OCI-LY7 (cell line): ENCODE measurements at regions not wholly inside any gene's neighbourhood (a gene's known extent, or its start where the extent isn't known, plus 50 kb on each side); places are given as distances from the start of the nearest gene placed in this dataset.

Source experiments
- BruUV-seq: library from RNA; stranded (reverse); fragments of 400-500 nt; replicated peaks from 2 replicates; lab custom pipeline; 2021; lab: Mats Ljungman, UMichigan
- CTCF ChIA-PET: fragments of 300-600 bp; sonication (Branson Sonifier 250); formaldehyde crosslinking; loops from one replicate; lab custom pipeline; 2022; ENCODE audit warnings: antibody characterized with exemption; ENCODE audit not compliant: unreplicated experiment; lab: Charles Lee
- POLR2A ChIA-PET: fragments of 300-600 bp; sonication (Branson Sonifier 250); formaldehyde crosslinking; loops from one replicate; lab custom pipeline; 2022; ENCODE audit warnings: antibody characterized with exemption; lab: Charles Lee
- DNase-seq: peaks from one replicate; pipeline ENCODE4 v3.0.0-alpha.2; 2015; ENCODE audit warnings: low spot score
- H2AFZ ChIP-seq: fragments of 200-600 bp; sonication (generic), shearing (Covaris generic); 2 replicates; pipeline ENCODE4 v1.6.1; 2014; ENCODE audit warnings: mild to moderate bottlenecking, antibody characterized with exemption, low read length, moderate library complexity
- H3K27ac ChIP-seq: fragments of 200-600 bp; sonication (generic); 2 replicates; pipeline ENCODE4 v1.5.1; 2014; ENCODE audit warnings: mixed run types, low read depth, mild to moderate bottlenecking, moderate library complexity, low read length, inconsistent platforms; ENCODE audit not compliant: poor library complexity, severe bottlenecking
- H3K36me3 ChIP-seq: fragments of 200-600 bp; sonication (generic); 2 replicates; pipeline ENCODE4 v1.6.1; 2014; ENCODE audit warnings: mild to moderate bottlenecking, antibody characterized with exemption, low read length, moderate library complexity, mixed read lengths; ENCODE audit not compliant: insufficient read depth
- H3K4me1 ChIP-seq: fragments of 200-600 bp; sonication (generic); 2 replicates; pipeline ENCODE4 v1.5.1; 2014; ENCODE audit warnings: mild to moderate bottlenecking, low read length; ENCODE audit not compliant: insufficient read depth, poor library complexity, severe bottlenecking
- H3K4me2 ChIP-seq: fragments of 200-600 bp; sonication (generic); 2 replicates; pipeline ENCODE4 v1.6.1; 2014; ENCODE audit warnings: mild to moderate bottlenecking, low read length
- H3K4me3 ChIP-seq: fragments of 200-600 bp; sonication (generic); 2 replicates; pipeline ENCODE4 v1.5.1; 2014; ENCODE audit warnings: mild to moderate bottlenecking, low read depth, low read length; ENCODE audit not compliant: poor library complexity, severe bottlenecking
- H3K79me2 ChIP-seq: fragments of 200-600 bp; sonication (generic); 2 replicates; pipeline ENCODE4 v1.6.1; 2016; ENCODE audit warnings: low read depth, mild to moderate bottlenecking, low read length, moderate library complexity, mixed read lengths; ENCODE audit not compliant: insufficient read depth
- H3K9me2 ChIP-seq: fragments of 200-600 bp; sonication (generic); 2 replicates; pipeline ENCODE4 v1.6.1; 2016; ENCODE audit warnings: mild to moderate bottlenecking, low read length, mixed read lengths; ENCODE audit not compliant: insufficient read depth
- H3K9me3 ChIP-seq: fragments of 200-600 bp; sonication (generic); 2 replicates; pipeline ENCODE4 v1.6.1; 2014; ENCODE audit warnings: mild to moderate bottlenecking, mixed run types, low read length, mixed read lengths
- H4K20me1 ChIP-seq: fragments of 200-600 bp; sonication (generic); 2 replicates; pipeline ENCODE4 v1.6.1; 2014; ENCODE audit warnings: mild to moderate bottlenecking, antibody characterized with exemption, low read length, moderate library complexity, mixed read lengths; ENCODE audit not compliant: insufficient read depth
- EZH2phosphoT487 ChIP-seq: fragments of 200-600 bp; sonication (generic); IDR thresholded peaks from 2 replicates; pipeline ENCODE4 v1.6.1; 2018; ENCODE audit warnings: low read depth, borderline replicate concordance, mild to moderate bottlenecking, mixed run types, antibody characterized with exemption, low read length, moderate library complexity, mixed read lengths
- intact Hi-C: fragments of 100-400 bp; cut with micrococcal nuclease; formaldehyde crosslinking; loops from one replicate; pipeline ENCODE4 v1.10.0; 2022; ENCODE audit not compliant: unreplicated experiment
- TF ChIP-seq, protein P1 (sequence below): fragments of 200-600 bp; sonication (generic); conservative IDR thresholded peaks from 2 replicates; pipeline ENCODE4 v1.5.1; 2014; ENCODE audit warnings: mild to moderate bottlenecking, antibody characterized with exemption, low read length, moderate library complexity, mixed read lengths

DNA sequence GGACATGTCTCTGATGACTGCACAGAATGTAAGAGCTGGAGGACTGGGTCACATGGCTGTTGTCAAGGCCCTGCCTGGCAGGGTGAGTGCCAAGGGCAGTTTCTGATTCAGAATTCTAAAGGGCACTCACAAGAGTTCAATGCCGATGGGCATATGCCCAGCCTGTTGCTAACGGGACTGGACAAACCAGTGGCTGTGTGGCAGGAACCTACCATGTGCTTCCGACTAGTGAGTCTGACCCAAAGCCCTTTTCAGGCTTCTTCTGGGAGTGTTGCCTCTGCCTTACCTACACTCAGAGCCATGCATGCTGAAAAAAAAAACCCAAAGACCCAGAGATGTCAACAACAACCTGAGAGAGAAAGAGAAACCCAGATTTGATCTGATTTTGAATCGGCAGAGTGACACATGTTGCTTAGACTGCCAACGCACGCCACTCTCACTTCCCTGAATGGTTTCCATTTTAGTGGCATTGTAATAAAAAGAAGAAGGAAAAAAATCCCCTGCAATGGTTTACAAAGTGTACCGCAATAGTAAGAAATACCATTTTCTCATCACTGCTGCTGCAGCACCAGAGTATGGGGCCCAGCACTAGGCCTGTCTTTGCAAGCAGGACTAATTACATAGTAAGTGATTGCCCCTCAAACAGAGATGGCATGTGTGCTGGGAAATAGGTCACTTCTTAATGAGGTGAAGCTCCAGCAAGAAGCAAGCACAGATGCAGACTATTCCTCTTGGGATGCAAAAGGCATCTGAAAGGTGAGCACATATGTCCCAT is 194.3 kb downstream of the PALM2AKAP2 start:
- BruUV-seq = no TSS peak
- peak overlapping the region; percentile 98 for H3K27ac ChIP-seq
- POLR2A ChIA-PET = interaction anchor here (0.5 to 0.9 kb wide), 5 partner anchors 22 to 173 kb away, joined by 3 read pairs; no protein-coding TSS in a partner anchor
- DNase-seq = peak; percentile 74
- peak overlapping the region; percentile 4 for H3K4me3 ChIP-seq
- peak overlapping the region; percentile 72 for H3K4me2 ChIP-seq
- H3K79me2 ChIP-seq = no peaks in the 10 kb centered on the region
- H3K36me3 ChIP-seq = no peaks in the 10 kb centered on the region
- no peaks in the 10 kb centered on the region for H3K9me3 ChIP-seq
- no peak for TF ChIP-seq EZH2phosphoT487
- CTCF ChIA-PET = interaction anchor here (1.5 kb wide), 2 partner anchors 8 to 168 kb away, joined by 3 to 6 read pairs; no protein-coding TSS in a partner anchor
- peak overlapping the region; percentile 94 for H2AFZ ChIP-seq
- no peaks in the 10 kb centered on the region for H3K9me2 ChIP-seq
- H4K20me1 ChIP-seq = no peaks in the 10 kb centered on the region
- intact Hi-C loops = no loop called here
- peaks cover 90% of the 10 kb centered on the region for H3K4me1 ChIP-seq

DNA sequence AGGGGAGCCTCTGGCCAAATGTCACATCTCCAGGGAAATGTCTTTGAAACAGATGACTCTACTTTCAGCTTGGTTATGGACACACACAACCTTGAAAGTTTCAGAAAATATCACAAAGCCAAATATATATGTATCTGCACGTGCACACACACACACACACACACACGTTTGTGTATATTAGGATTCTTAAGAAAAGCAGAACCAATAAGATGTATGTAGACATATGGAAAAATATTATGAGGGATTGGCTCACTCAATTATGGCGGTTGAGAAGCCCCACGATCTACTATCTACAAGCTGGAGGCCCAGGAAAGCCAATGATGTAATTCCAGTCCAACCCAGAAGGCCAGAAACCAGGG is 194.9 kb downstream of the PALM2AKAP2 start:
- H3K4me3 ChIP-seq = no peak overlapping the region
- BruUV-seq = no TSS peak
- intact Hi-C loops = no loop called here
- H3K9me2 ChIP-seq = no peaks in the 10 kb centered on the region
- CTCF ChIA-PET = interaction anchor here (1.5 kb wide), 2 partner anchors 9 to 168 kb away, joined by 3 to 6 read pairs; no protein-coding TSS in a partner anchor
- no peak for TF ChIP-seq EZH2phosphoT487
- TF ChIP-seq, protein P1, sequence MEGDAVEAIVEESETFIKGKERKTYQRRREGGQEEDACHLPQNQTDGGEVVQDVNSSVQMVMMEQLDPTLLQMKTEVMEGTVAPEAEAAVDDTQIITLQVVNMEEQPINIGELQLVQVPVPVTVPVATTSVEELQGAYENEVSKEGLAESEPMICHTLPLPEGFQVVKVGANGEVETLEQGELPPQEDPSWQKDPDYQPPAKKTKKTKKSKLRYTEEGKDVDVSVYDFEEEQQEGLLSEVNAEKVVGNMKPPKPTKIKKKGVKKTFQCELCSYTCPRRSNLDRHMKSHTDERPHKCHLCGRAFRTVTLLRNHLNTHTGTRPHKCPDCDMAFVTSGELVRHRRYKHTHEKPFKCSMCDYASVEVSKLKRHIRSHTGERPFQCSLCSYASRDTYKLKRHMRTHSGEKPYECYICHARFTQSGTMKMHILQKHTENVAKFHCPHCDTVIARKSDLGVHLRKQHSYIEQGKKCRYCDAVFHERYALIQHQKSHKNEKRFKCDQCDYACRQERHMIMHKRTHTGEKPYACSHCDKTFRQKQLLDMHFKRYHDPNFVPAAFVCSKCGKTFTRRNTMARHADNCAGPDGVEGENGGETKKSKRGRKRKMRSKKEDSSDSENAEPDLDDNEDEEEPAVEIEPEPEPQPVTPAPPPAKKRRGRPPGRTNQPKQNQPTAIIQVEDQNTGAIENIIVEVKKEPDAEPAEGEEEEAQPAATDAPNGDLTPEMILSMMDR = no peak
- H3K4me1 ChIP-seq = peaks cover 84% of the 10 kb centered on the region
- no peak for DNase-seq
- H3K79me2 ChIP-seq = no peaks in the 10 kb centered on the region
- H3K27ac ChIP-seq = peak overlapping the region; percentile 98
- POLR2A ChIA-PET = interaction anchor here (0.5 to 1.8 kb wide), 6 partner anchors 11 to 173 kb away, joined by 3 to 5 read pairs (median 3); no protein-coding TSS in a partner anchor
- H3K9me3 ChIP-seq = no peaks in the 10 kb centered on the region
- peak overlapping the region; percentile 72 for H3K4me2 ChIP-seq
- H4K20me1 ChIP-seq = no peaks in the 10 kb centered on the region
- H2AFZ ChIP-seq = peak overlapping the region; percentile 94; the same call in 1 of the 2 replicates
- no peaks in the 10 kb centered on the region for H3K36me3 ChIP-seq

DNA sequence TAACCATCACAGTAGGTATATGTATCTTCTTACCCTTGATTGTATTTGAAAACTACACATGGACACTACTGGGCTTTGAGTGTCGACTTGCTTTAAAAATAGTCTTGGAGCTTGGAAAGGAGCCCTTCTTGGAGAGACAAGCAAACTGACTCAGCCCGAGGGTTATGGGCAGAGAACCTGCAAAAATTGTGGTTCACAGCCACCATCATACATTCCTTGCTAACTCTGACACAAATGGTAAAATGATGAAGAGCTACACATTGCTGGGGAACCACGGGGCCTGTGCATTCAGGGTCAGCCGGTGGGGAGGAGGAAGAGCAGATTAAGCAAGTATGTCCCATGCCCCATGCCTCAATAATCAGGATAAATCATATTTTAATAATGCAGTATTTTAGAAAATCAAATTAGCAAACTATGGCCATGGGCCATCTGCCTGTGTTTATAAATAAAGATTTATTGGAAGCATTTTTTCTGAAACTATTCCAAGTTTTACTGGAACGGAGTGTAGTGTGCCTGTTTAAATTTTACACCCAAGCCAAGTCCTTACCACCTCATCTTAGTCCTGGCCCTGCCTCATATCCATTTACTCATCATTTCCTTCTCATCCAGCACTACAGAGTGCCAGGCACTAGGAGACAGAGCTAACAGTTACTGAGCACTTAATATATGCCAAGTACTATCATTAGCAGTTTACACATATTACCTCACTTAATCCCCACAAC is 195.7 kb downstream of the PALM2AKAP2 start:
- no TSS peak for BruUV-seq
- intact Hi-C loops = no loop called here
- Histone ChIP-seq H3K36me3 (no peaks in the 10 kb centered on the region), H3K4me1 (peaks cover 76% of the 10 kb centered on the region), H3K79me2 (no peaks in the 10 kb centered on the region), H4K20me1 (no peaks in the 10 kb centered on the region), H3K9me2 (no peaks in the 10 kb centered on the region), H2AFZ (no peak overlapping the region), H3K27ac (no peak overlapping the region), H3K4me2 (no peak overlapping the region), H3K9me3 (no peaks in the 10 kb centered on the region), H3K4me3 (no peak overlapping the region)
- ChIA-PET POLR2A (interaction anchor here (0.6 to 1.8 kb wide), 6 partner anchors 10 to 172 kb away, joined by 3 to 5 read pairs (median 3); no protein-coding TSS in a partner anchor), CTCF (interaction anchor here (1.5 kb wide), 2 partner anchors 10 to 167 kb away, joined by 3 to 6 read pairs; no protein-coding TSS in a partner anchor)
- no peak for TF ChIP-seq EZH2phosphoT487
- TF ChIP-seq, protein P1 = no peak
- no peak for DNase-seq
